HG03066 (cell line): ENCODE measurements at regions not wholly inside any gene's neighbourhood (a gene's known extent, or its start where the extent isn't known, plus 50 kb on each side); places are given as distances from the start of the nearest gene placed in this dataset.
A peak's percentile ranks its signal among the peaks of the same experiment; 100 is the strongest.

Source experiments
- ATAC-seq: cut with Tn5 transposase; IDR thresholded peaks from one replicate; pipeline ENCODE4 v1.9.1; 2021; ENCODE audit warnings: low read depth; ENCODE audit not compliant: unreplicated experiment

DNA sequence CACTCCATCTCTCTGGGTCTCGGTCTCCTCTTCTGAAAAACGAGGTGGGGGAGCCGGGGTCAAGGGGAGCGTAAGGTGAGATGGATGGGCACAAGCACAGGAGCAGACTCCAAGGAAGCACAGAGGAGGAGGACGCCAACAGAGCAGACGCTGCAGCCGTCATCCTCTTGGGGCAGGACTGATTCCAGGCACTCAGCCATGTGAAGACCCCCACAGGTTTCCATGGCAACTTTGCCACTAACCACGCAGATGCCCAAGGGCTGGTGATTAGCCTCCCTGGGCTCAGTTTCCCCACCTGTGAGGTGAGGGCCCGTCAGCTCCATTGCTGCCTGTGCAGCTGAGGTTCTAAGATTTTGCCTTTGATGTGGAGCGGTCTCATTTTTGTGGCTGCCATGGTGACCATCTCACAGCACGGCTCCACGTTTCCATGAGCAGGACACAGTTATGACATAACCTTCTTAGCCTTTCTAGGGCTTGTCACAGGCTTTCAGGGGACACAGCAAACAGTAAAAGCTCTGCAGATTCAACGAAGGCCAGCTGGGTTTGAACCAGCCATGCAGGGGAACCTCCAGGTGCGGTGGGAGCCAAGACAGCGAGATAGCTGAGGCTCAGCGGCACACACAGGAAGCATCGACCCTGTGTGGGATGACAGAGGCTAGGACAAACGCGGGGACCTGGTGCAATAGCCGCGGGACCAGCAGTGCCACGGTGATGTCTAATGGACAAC, 170.3 kb downstream of the NUP210 start:
- no peak for ATAC-seq

GRCh38 chr3:13248640-13249039, 171.5 kb downstream of the NUP210 start:
- no peak for ATAC-seq

DNA sequence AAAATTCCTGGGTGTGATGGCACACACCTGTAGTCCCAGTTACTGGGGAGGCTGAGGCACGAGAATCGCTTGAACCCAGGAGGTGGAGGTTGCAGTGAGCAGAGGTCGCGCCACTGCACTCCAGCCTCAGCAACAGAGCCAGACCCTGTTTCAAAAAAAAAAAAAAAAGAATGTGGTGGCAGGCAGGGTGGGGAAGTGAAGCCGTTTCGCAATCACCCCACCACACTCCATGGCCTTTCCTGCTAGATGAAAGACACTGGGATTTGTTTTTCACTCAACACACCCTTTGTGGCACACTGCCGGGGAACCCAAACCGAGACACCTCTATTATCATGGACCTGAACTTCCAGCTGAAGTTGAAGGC, 172.4 kb upstream of the IQSEC1 start:
- ATAC-seq, result no peak

DNA sequence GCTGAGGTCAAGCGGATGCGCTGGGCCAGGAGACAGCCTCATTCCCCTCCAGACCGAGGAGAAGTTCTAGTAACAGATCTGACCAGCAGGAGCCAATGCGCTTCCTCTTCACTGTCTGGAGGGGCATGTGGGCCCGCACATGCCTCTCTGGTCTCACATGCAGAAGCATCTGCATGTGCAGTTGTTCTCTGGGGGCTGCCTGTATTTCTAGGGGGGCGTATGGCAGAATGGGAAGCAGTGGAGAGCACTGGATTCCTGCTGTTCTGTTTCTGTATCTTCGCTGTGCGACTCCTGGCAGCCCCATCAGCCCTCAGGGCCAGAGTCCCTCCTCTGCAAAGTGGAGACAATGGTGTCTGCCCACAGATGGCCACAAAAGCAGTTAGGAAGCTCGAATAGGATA, 170.4 kb upstream of the IQSEC1 start:
- no peak for ATAC-seq

GRCh38 chr3:13242364-13242737, 169.1 kb upstream of the IQSEC1 start:
- no peak for ATAC-seq

DNA sequence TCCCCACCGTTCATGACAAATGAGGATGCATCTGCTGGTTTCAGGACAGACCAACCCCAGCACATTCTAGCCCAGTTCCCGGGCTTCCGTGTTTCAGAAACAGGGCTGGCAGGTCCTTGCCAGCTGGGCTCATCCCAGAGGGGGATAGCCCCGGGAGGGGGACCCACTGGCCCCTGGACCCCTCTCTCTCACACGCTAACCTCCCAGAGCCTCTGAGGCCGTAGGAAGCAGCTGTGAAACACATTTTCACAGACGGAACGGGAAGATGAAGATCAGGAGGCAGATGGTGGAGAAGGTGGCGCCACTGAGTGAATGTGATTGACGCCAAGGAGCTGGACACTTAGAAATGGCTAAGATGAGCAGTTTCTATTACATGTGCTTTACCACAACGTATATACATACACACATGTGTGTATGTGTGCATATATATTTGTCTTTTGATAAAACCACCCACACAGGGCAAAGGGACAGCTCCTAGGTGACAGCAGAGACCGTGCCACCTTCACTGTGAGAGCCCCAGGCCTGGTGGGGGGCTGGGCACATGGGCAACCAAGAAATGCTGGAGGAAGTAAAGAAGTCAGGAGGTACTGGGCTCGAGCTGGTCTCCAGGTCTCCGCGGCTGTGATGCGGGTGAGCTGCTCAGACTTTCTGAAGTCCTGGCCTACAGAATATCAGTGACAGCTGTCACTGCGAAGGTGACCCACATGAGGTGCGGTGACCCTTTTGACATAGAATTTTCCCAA, 168.6 kb upstream of the IQSEC1 start:
- ATAC-seq, result no peak

- ATAC-seq, result no peak
These were observed 167.8 kb upstream of the IQSEC1 start for GRCh38 chr3:13240928-13241618.

DNA sequence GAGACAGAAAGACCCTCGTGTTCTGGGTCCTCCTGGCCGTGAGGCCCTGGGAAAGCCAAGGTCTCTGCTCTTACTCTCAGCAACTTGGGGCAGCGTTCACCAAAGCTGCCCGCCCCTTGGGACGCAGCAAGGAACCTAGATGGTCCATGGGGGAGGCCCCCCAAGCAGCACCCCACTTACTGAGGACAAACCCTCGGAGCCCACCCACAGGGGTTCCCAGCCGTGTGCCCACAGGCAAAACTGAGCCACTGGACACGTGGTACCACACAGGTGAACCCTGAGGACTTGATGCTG, 166.2 kb upstream of the IQSEC1 start:
- ATAC-seq, result no peak

- no peak for ATAC-seq
These were observed 165.6 kb upstream of the IQSEC1 start for GRCh38 chr3:13238687-13239466.

DNA sequence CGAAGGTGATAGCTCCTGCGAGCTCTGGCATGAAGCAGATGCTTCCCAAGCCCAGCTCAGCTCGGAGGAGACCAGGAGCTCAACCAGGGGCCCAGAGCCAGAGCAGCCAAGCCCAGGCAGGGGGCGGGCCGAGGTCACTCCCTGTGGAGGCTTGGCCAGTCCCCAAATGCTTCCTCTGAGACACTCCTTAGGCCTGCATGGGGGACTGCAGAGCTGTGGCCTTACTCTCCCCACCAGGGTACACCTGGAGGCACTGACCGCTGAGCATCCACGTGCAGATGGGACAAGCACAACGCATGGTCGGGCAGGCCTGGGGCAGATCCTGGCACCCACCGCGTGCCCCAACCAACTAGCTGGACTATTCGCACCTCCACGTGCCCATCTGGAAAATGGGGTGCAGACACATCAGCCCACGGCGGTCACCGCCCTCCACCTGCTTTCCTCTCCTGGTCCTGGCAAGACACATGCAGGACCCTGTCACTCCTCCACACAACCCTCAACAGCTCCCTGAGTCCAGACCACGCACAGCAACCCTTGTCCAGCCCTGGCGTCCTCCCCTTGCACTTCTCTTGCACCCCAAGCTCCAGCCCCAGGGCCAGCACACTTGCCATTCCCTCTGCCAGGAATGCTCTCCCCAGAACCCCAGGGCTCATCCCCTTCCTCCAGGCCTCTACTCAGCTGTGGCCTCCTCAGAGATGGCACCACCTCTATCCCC, 164.7 kb upstream of the IQSEC1 start:
- ATAC-seq, result no peak

DNA sequence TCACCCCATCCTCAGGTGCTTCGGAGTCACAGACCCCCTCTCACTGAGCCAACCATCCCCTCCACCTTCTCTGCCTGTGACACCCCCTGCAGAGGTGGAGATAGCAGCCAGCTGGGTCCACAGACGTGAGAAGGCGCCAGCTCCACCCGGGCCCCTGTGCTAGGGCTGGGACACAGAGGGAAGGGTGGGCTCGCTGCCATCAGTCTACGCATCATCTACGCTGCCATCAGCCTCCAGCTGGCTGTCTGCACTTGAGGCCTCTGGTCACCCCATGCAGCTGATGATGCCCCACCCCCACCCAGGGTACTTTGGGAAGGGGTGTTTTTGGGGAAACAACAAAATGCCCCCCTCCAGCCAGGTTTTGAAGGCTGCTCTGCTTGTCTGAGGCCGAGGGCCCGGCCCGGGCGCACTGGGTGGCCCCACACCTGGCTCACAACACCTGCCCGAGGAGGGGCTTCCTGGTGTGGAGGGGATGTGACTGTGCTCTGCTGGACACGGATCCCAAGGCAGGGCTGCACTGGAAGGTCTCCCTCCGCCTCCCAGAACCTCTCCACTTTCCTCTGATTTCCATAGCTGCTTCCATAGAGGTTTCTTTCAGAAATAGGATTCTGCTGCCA, 163.4 kb upstream of the IQSEC1 start:
- no peak for ATAC-seq

GRCh38 chr3:13235897-13236296, 162.7 kb upstream of the IQSEC1 start:
- ATAC-seq, result no peak

DNA sequence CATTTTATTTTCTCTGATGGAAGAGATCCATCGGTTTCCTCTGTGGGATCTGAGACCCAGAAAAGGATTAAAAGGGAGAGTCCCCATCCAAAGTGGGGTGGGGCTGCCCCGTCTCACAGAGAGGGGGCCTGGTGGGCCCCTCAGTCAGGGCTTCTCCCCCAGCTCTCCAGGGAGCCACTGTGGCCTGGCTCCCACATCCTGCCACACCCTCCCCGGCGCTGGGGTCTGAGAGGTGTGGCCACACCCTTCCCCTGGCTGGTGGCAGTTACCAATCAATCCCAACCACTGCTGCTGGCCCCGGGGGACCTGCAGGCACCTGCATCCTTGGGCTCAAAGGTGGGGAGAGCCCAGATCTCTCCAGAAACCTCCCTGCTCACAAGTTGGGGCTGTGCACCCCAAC, 161.8 kb upstream of the IQSEC1 start:
- no peak for ATAC-seq

GRCh38 chr3:13234666-13235065, 161.4 kb upstream of the IQSEC1 start:
- no peak for ATAC-seq

- no peak for ATAC-seq
These were observed 160.6 kb upstream of the IQSEC1 start for GRCh38 chr3:13233487-13234485.

- ATAC-seq, result no peak
These were observed 158.8 kb upstream of the IQSEC1 start for GRCh38 chr3:13231781-13232666.

DNA sequence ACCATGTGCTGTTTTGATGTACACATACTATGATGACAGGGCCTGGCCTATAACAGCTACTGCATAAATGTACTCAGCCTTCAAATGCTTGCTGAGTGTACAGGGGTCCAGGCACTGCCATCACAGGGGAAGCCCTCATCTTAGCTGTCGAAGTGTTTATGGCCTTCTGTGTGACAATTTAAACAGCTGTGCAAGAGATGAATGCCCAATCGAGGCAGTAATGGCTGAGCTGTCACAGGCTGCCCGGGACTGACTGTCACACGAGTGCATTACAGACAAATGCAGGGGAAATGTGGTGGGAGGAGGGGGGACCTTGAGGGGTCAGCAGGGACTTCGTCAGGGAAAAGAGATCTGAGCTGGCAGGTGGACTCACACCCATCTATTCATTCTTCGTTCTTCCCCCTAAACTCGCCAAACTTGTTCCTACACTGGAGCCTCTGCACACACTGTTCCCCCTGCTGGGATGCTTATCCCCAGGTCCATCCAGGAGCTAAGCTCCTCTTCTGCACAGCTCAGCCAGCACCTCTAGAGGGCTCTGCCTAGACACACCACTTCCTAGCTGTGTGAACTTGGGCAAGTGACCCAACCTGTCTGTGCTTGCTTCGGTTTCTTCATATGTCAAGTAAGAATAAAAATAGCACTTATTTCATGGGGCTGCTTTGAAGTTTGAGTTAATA, 156.2 kb upstream of the IQSEC1 start:
- peak; percentile 54 for ATAC-seq
